AG04449 (cell line): ENCODE measurements at regions not wholly inside any gene's neighbourhood (a gene's known extent, or its start where the extent isn't known, plus 50 kb on each side); places are given as distances from the start of the nearest gene placed in this dataset.
"Not testable (repeated sequence)": the region's sequence is repeated elsewhere in the genome, so short reads cannot be mapped to it uniquely, and the experiment has no call there.

Experiments used
- CTCF ChIA-PET: fragments of 350-600 bp; formaldehyde crosslinking; extraction: SDS; loops from one replicate; lab custom pipeline; 2021; ENCODE audit warnings: antibody characterized with exemption; lab: Yijun Ruan, JAX
- POLR2A ChIA-PET: fragments of 400-600, 350-600 bp; formaldehyde crosslinking; extraction: SDS; loops from one replicate; lab custom pipeline; 2020; ENCODE audit warnings: antibody characterized with exemption, inconsistent platforms; lab: Yijun Ruan, JAX
- DNase-seq: peaks from one replicate; pipeline ENCODE4 v3.0.0-alpha.2; 2010; ENCODE audit warnings: low read depth, low spot score
- H3K4me3 ChIP-seq: 2 replicates; pipeline ENCODE4 v1.5.1; 2011; ENCODE audit warnings: low read depth, mild to moderate bottlenecking, control low read depth, low read length
- CTCF ChIP-seq: IDR thresholded peaks from one replicate; pipeline ENCODE4 v1.5.1; 2011; ENCODE audit warnings: mild to moderate bottlenecking, moderate library complexity, low read length, control low read depth, inconsistent platforms; ENCODE audit not compliant: insufficient read depth; ENCODE audit errors: missing control alignments

- DNase-seq, result no peak
- POLR2A ChIA-PET, result no interaction called here
- H3K4me3 ChIP-seq, result no peak overlapping the region
- CTCF ChIA-PET, result no interaction called here
- TF ChIP-seq CTCF, result no peak
Observed at GRCh38 chr16:13629704-13630103, 290.2 kb upstream of the ERCC4 start.

- no peak for DNase-seq
- no peak overlapping the region for H3K4me3 ChIP-seq
- ChIA-PET CTCF (no interaction called here), POLR2A (no interaction called here)
- no peak for TF ChIP-seq CTCF
Observed at GRCh38 chr16:13630374-13630773, 289.6 kb upstream of the ERCC4 start.

- DNase-seq, result no peak
- CTCF ChIA-PET, result no interaction called here
- POLR2A ChIA-PET, result no interaction called here
- no peak for TF ChIP-seq CTCF
- H3K4me3 ChIP-seq, result no peak overlapping the region
Observed at GRCh38 chr16:13631213-13631767, 288.7 kb upstream of the ERCC4 start.

GRCh38 chr16:13631916-13632315 lies 288.0 kb upstream of the ERCC4 start:
- TF ChIP-seq CTCF, result no peak
- no peak overlapping the region for H3K4me3 ChIP-seq
- no peak for DNase-seq
- POLR2A ChIA-PET, result no interaction called here
- CTCF ChIA-PET, result no interaction called here

GRCh38 chr16:13632504-13632903 lies 287.4 kb upstream of the ERCC4 start:
- H3K4me3 ChIP-seq, POLR2A ChIA-PET, DNase-seq, CTCF ChIA-PET: not testable (repeated sequence)

- DNase-seq, result no peak
- H3K4me3 ChIP-seq, result no peak overlapping the region
- POLR2A ChIA-PET, result no interaction called here
- TF ChIP-seq CTCF, result no peak
- CTCF ChIA-PET, result no interaction called here
Observed at GRCh38 chr16:13633391-13633861, 286.5 kb upstream of the ERCC4 start.

GRCh38 chr16:13634253-13634652 lies 285.7 kb upstream of the ERCC4 start:
- no peak for DNase-seq
- no peak overlapping the region for H3K4me3 ChIP-seq
- ChIA-PET POLR2A (no interaction called here), CTCF (no interaction called here)
- TF ChIP-seq CTCF, result no peak
